ENCODE measurements at regions not wholly inside any gene's neighbourhood (a gene's known extent, or its start where the extent isn't known, plus 50 kb on each side); places are given as distances from the start of the nearest gene placed in this dataset.

DNA sequence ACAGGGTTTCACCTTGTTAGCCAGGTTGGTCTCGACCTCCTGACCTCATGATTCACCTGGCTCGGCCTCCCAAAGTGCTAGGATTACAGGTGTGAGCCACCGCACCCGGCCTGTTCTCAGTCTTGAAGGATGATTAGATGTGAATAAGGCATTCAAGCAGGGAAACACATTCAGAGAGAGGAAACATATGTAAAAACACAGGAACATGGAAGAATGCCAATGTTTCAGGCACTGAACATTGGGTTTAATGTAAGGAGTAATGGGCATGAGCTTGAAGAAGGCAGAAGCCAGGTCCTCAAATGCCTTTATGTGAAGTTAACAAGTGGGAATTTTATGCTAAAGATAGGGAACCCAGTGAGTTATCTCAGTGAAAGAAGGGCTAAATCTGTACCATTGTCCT, 74.3 kb downstream of the ARL4A start:
- Histone ChIP-seq H3K4me1 (ENCODE audit: control insufficient read depth, insufficient read depth, low read length, unreplicated experiment) (peaks cover 10% of the 10 kb centered on the region), H3K4me3 (ENCODE audit: low read depth, low read length) (no peak overlapping the region), H3K27me3 (ENCODE audit: insufficient read depth, low read length) (no peaks in the 10 kb centered on the region), H3K79me2 (ENCODE audit: control insufficient read depth, insufficient read depth, low read length, unreplicated experiment) (no peaks in the 10 kb centered on the region), H2AFZ (ENCODE audit: low read length, unreplicated experiment) (no peak overlapping the region), H3K27ac (ENCODE audit: low read depth, low read length) (no peak overlapping the region), H3K36me3 (ENCODE audit: insufficient read depth, low read length) (no peaks in the 10 kb centered on the region)

DNA sequence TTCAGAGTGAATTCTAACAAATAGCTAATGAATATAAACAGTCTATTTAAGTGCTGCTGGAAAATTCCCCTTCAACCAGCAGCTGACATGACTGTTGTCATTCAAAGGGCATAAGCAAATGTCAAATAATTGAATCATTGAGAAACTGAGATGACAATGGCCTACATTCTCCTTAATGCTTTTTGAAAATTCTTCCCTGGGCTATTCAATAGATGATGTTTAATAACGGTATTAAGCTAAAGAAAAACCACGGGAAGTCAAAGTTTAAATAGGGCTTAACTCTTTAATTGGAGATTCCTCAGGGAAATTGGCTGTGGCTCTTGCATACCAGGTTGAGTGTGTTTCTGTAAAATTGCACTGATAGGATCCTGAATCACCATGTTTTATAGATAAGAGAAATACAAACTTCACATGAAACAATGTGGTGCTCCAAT, 77.0 kb downstream of the ARL4A start:
- H3K4me1 ChIP-seq (ENCODE audit: control insufficient read depth, insufficient read depth, low read length, unreplicated experiment): peaks cover 2% of the 10 kb centered on the region
- no peak overlapping the region for H2AFZ ChIP-seq (ENCODE audit: low read length, unreplicated experiment)
- H3K36me3 ChIP-seq (ENCODE audit: insufficient read depth, low read length): no peaks in the 10 kb centered on the region
- H3K27me3 ChIP-seq (ENCODE audit: insufficient read depth, low read length): no peaks in the 10 kb centered on the region
- H3K79me2 ChIP-seq (ENCODE audit: control insufficient read depth, insufficient read depth, low read length, unreplicated experiment): no peaks in the 10 kb centered on the region
- H3K27ac ChIP-seq (ENCODE audit: low read depth, low read length): no peak overlapping the region
- H3K4me3 ChIP-seq (ENCODE audit: low read depth, low read length): no peak overlapping the region

DNA sequence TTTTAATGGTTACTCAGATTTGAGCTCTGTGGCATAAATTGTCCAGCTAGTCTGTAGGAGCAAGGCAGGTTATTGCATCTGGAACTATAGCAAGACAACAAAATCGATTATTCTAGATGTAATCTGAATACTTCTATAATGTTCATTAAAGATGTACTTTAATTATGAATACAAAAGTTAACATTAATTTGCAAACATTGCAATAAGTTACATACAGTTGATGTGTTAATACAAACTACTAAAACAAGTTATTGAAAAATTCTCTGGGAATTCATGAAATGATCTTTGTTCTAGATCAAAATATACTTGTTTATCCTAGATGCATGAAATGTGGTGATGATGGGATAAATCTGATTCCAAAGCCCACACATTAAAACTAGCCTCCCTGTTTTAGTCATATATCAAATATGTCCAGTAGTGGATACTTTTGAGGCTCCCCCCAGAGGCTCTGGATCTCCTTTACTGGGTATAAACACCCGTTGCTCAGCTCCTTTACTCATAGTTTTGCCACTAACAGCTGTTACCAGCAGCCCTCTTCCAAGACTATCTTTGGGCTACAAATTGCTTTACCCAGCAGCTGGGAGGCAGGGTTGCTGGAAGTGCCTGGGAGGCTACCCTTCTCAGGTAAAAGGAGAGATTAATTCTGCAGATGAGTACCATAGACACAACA, 78.1 kb downstream of the ARL4A start:
- H3K79me2 ChIP-seq (ENCODE audit: control insufficient read depth, insufficient read depth, low read length, unreplicated experiment): no peaks in the 10 kb centered on the region
- no peak overlapping the region for H2AFZ ChIP-seq (ENCODE audit: low read length, unreplicated experiment)
- H3K27me3 ChIP-seq (ENCODE audit: insufficient read depth, low read length): no peaks in the 10 kb centered on the region
- H3K36me3 ChIP-seq (ENCODE audit: insufficient read depth, low read length): no peaks in the 10 kb centered on the region
- H3K4me1 ChIP-seq (ENCODE audit: control insufficient read depth, insufficient read depth, low read length, unreplicated experiment): peaks cover 11% of the 10 kb centered on the region
- no peak overlapping the region for H3K4me3 ChIP-seq (ENCODE audit: low read depth, low read length)
- H3K27ac ChIP-seq (ENCODE audit: low read depth, low read length): no peak overlapping the region

DNA sequence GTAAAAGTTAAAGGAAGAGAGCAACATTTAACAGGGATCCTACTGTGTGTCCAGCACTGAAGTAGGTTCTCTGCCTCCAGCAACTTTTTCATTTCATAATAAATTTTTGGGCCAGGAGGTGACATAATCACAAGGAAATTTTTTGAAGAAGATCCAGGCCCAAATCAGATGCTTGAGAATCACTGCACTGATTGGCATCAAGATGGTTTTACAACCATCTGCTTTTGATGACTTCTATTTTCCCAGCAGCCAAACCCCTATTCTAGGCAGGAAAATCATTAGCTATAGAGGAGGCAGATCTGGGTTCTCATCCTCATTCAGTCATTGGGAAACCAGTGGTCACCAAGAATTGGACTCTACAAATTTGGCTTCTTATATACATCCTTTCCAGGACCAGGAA, 79.0 kb downstream of the ARL4A start:
- Histone ChIP-seq H3K4me1 (ENCODE audit: control insufficient read depth, insufficient read depth, low read length, unreplicated experiment) (peaks cover 15% of the 10 kb centered on the region), H3K36me3 (ENCODE audit: insufficient read depth, low read length) (no peaks in the 10 kb centered on the region), H2AFZ (ENCODE audit: low read length, unreplicated experiment) (no peak overlapping the region), H3K79me2 (ENCODE audit: control insufficient read depth, insufficient read depth, low read length, unreplicated experiment) (no peaks in the 10 kb centered on the region), H3K4me3 (ENCODE audit: low read depth, low read length) (no peak overlapping the region), H3K27me3 (ENCODE audit: insufficient read depth, low read length) (no peaks in the 10 kb centered on the region), H3K27ac (ENCODE audit: low read depth, low read length) (no peak overlapping the region)

DNA sequence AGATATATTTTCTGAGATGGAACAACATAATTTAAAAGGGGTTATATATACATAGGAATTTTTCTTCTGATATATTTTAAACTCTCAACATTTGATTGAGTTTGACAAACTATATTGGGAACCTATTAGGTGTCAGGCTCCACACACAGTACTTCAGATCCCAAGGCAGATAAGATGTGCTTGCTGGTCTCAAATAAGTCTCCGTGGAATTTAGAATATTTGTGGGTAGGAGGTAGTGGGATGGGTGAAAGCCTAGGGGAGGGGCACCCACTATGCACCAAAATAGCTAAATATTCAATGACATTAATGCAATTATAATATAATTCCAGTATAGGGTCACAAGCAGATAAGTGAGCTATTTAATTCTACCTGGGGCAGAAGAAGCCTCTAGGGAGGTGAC, 81.5 kb downstream of the ARL4A start:
- H3K27ac ChIP-seq (ENCODE audit: low read depth, low read length): no peak overlapping the region
- no peaks in the 10 kb centered on the region for H3K27me3 ChIP-seq (ENCODE audit: insufficient read depth, low read length)
- no peak overlapping the region for H3K4me3 ChIP-seq (ENCODE audit: low read depth, low read length)
- no peaks in the 10 kb centered on the region for H3K79me2 ChIP-seq (ENCODE audit: control insufficient read depth, insufficient read depth, low read length, unreplicated experiment)
- H2AFZ ChIP-seq (ENCODE audit: low read length, unreplicated experiment): no peak overlapping the region
- H3K4me1 ChIP-seq (ENCODE audit: control insufficient read depth, insufficient read depth, low read length, unreplicated experiment): peaks cover 21% of the 10 kb centered on the region
- H3K36me3 ChIP-seq (ENCODE audit: insufficient read depth, low read length): no peaks in the 10 kb centered on the region

DNA sequence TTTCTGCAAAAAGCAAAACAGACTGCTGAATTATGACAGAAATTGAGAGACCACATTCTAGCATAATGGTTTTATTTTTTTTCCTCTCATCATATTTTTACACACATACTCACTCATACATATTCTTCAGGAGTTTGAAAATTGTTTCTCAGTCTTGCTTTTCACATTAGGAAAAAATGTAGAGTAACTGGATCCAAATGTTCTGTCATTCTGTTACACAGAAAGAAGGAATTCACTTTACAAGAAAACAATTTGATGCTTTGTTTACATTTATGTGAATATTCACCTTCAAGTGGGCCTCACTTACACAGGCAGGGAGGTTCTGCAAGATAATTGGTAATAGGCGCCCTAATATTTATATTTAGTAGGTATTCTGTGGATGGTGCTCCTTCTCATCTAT, 82.0 kb downstream of the ARL4A start:
- no peak overlapping the region for H3K27ac ChIP-seq (ENCODE audit: low read depth, low read length)

DNA sequence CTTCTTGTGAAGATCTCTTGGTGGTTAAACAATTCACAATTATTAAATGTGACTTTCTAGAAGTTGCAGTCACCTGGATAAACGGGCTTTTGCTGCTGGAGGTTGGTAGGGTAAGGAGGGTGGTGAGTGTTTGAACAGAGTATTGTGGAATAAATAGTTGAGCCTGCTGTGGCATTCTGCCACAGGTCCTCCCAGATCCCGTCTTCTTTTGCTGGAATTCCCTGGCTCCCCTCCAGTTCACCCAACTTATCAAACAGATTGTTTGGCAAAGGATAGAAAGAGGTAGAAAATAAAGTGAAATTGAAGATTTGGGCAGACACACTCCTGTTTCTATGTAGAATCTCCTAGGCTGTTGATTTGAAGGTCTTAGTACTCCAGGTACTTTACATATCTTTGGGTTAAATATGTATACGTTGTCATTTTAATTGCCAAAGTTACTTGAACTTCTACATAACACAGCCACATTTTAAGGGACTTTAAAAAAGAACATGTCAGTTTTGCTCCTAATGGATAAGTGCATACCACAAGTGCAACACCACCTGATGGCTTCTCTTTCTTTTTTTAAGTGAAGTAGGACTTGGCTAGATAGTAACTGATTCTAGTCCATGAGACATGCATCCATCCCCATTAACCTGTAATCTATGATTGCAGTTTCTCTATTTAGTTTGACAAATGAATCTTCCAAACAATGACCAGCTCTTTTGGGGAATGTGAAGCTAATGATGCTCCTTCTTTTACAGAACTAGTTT, 83.0 kb downstream of the ARL4A start:
- Histone ChIP-seq H3K4me1 (ENCODE audit: control insufficient read depth, insufficient read depth, low read length, unreplicated experiment) (peaks cover 21% of the 10 kb centered on the region), H3K79me2 (ENCODE audit: control insufficient read depth, insufficient read depth, low read length, unreplicated experiment) (no peaks in the 10 kb centered on the region), H3K4me3 (ENCODE audit: low read depth, low read length) (no peak overlapping the region), H2AFZ (ENCODE audit: low read length, unreplicated experiment) (peak overlapping the region; percentile 88), H3K36me3 (ENCODE audit: insufficient read depth, low read length) (no peaks in the 10 kb centered on the region), H3K27ac (ENCODE audit: low read depth, low read length) (no peak overlapping the region), H3K27me3 (ENCODE audit: insufficient read depth, low read length) (no peaks in the 10 kb centered on the region)

More for the DNA sequence above, 82.0 kb downstream of the ARL4A start:
- H3K79me2 ChIP-seq (ENCODE audit: control insufficient read depth, insufficient read depth, low read length, unreplicated experiment): no peaks in the 10 kb centered on the region
- no peaks in the 10 kb centered on the region for H3K36me3 ChIP-seq (ENCODE audit: insufficient read depth, low read length)
- H3K4me3 ChIP-seq (ENCODE audit: low read depth, low read length): no peak overlapping the region
- no peaks in the 10 kb centered on the region for H3K27me3 ChIP-seq (ENCODE audit: insufficient read depth, low read length)
- peaks cover 21% of the 10 kb centered on the region for H3K4me1 ChIP-seq (ENCODE audit: control insufficient read depth, insufficient read depth, low read length, unreplicated experiment)
- no peak overlapping the region for H2AFZ ChIP-seq (ENCODE audit: low read length, unreplicated experiment)

DNA sequence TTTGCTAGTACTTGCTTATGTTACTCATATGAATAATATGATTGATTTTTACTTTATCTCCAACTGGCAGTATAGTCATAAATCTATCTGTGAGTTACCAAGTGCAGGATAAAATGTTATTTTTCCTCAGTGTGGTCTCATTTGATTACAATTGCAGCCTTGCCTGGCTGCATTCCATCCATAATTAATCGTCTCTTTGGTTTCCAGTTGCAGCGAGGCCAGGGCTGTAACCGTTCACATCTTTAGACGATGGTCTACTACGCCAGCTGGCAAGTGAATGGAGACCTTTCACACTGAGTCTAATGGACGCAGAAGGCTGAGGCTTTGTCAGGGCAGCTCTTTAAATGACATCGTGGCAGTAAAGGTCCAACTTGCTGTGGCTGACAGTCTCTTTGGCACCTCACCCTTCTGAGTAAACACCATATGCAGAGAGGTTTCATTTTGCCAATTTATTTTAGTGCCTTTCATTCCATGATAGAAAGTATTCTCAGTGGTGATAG, 84.0 kb downstream of the ARL4A start:
- Histone ChIP-seq H3K27me3 (ENCODE audit: insufficient read depth, low read length) (no peaks in the 10 kb centered on the region), H3K36me3 (ENCODE audit: insufficient read depth, low read length) (no peaks in the 10 kb centered on the region), H2AFZ (ENCODE audit: low read length, unreplicated experiment) (peak overlapping the region; percentile 88), H3K4me3 (ENCODE audit: low read depth, low read length) (peak overlapping the region; percentile 69), H3K27ac (ENCODE audit: low read depth, low read length) (no peak overlapping the region), H3K4me1 (ENCODE audit: control insufficient read depth, insufficient read depth, low read length, unreplicated experiment) (peaks cover 21% of the 10 kb centered on the region), H3K79me2 (ENCODE audit: control insufficient read depth, insufficient read depth, low read length, unreplicated experiment) (no peaks in the 10 kb centered on the region)

DNA sequence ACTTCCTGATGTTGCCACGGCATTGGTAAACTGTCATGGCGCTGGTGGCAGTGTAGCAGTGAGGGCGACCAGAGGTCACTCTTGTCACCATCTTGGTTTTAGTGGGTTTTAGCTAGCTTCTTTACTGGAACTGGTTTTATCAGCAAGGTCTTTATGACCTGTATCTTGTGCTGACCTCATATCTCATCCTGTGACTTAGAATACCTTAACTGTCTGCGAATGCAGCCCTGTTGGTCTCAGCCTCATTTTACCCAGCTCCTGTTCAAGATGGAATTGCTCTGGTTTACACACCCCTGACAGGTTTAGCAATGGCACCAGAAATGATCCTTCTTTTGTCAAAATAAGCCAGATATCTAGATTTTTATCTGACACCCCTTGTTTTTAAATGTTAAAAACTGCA, 85.3 kb downstream of the ARL4A start:
- H3K4me3 ChIP-seq (ENCODE audit: low read depth, low read length): no peak overlapping the region
- no peak overlapping the region for H2AFZ ChIP-seq (ENCODE audit: low read length, unreplicated experiment)
- H3K36me3 ChIP-seq (ENCODE audit: insufficient read depth, low read length): no peaks in the 10 kb centered on the region
- no peaks in the 10 kb centered on the region for H3K79me2 ChIP-seq (ENCODE audit: control insufficient read depth, insufficient read depth, low read length, unreplicated experiment)
- H3K4me1 ChIP-seq (ENCODE audit: control insufficient read depth, insufficient read depth, low read length, unreplicated experiment): peaks cover 21% of the 10 kb centered on the region
- no peaks in the 10 kb centered on the region for H3K27me3 ChIP-seq (ENCODE audit: insufficient read depth, low read length)
- H3K27ac ChIP-seq (ENCODE audit: low read depth, low read length): no peak overlapping the region

DNA sequence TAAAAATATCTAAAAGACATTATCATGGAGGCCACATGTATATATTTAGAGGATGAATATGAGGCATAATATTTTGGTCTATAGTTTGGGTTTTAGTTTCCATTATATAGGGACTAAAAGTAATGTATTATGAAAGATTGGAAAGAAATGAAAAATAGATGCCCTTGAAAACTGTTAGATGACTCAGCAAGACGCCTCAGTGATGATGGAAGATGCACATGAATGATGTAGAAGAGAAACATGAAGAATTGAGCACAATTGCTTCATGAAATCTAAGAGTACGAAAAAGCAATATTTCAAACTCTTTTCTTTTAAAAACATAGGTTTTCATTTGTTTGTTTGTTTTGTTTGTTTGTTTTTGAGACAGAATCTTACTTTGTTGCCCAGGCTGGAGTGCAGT, 89.8 kb downstream of the ARL4A start:
- no peaks in the 10 kb centered on the region for H3K36me3 ChIP-seq (ENCODE audit: insufficient read depth, low read length)
- no peak overlapping the region for H2AFZ ChIP-seq (ENCODE audit: low read length, unreplicated experiment)
- no peaks in the 10 kb centered on the region for H3K27me3 ChIP-seq (ENCODE audit: insufficient read depth, low read length)
- H3K79me2 ChIP-seq (ENCODE audit: control insufficient read depth, insufficient read depth, low read length, unreplicated experiment): no peaks in the 10 kb centered on the region
- H3K4me1 ChIP-seq (ENCODE audit: control insufficient read depth, insufficient read depth, low read length, unreplicated experiment): no peaks in the 10 kb centered on the region
- no peak overlapping the region for H3K27ac ChIP-seq (ENCODE audit: low read depth, low read length)
- no peak overlapping the region for H3K4me3 ChIP-seq (ENCODE audit: low read depth, low read length)

DNA sequence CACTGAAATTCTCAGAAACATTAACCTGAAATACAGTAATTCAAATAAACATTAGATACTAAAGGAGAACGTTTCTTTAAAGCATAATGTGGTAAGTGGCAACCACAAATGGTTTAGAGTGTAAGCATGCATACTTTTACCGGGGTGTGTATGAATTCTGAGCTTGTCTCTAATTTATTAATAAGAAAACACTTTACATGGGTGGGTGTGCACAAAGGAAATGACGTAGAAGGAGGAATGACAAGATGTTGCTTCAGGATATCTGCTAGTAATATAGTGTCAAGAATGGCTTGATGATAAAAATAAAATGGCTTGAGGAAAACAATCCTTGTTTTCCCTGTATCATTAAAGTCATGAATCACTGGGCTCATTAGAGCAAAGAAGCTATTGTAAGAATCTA, 92.5 kb downstream of the ARL4A start:
- Histone ChIP-seq H2AFZ (ENCODE audit: low read length, unreplicated experiment) (no peak overlapping the region), H3K4me1 (ENCODE audit: control insufficient read depth, insufficient read depth, low read length, unreplicated experiment) (peaks cover 4% of the 10 kb centered on the region), H3K4me3 (ENCODE audit: low read depth, low read length) (no peak overlapping the region), H3K27me3 (ENCODE audit: insufficient read depth, low read length) (no peaks in the 10 kb centered on the region), H3K36me3 (ENCODE audit: insufficient read depth, low read length) (no peaks in the 10 kb centered on the region), H3K79me2 (ENCODE audit: control insufficient read depth, insufficient read depth, low read length, unreplicated experiment) (no peaks in the 10 kb centered on the region), H3K27ac (ENCODE audit: low read depth, low read length) (no peak overlapping the region)
